Thyroid gland (tissue), 4 donors: ENCODE measurements at regions not wholly inside any gene's neighbourhood (a gene's known extent, or its start where the extent isn't known, plus 50 kb on each side); places are given as distances from the start of the nearest gene placed in this dataset.

Experiments
- POLR2A ChIP-seq, 2 donors: fragments of 450-650 bp; IDR thresholded peaks; one replicate each; pipeline ENCODE4 v1.6.1; 2017; ENCODE audit warnings: antibody characterized with exemption in 2 of 2, mild to moderate bottlenecking in 2 of 2, moderate library complexity in 1 of 2
- TF ChIP-seq, protein P1 (sequence below), 6 experiments: fragments of 200-600 bp in 3 of 6; fragments of 450-650 bp in 3 of 6; sonication (generic) in 3 of 6; IDR thresholded peaks; one replicate each; pipeline ENCODE4 v1.5.1; 2016 to 2019; ENCODE audit warnings: antibody characterized with exemption in 6 of 6, mild to moderate bottlenecking in 2 of 6, inconsistent platforms in 1 of 6, moderate library complexity in 1 of 6

DNA sequence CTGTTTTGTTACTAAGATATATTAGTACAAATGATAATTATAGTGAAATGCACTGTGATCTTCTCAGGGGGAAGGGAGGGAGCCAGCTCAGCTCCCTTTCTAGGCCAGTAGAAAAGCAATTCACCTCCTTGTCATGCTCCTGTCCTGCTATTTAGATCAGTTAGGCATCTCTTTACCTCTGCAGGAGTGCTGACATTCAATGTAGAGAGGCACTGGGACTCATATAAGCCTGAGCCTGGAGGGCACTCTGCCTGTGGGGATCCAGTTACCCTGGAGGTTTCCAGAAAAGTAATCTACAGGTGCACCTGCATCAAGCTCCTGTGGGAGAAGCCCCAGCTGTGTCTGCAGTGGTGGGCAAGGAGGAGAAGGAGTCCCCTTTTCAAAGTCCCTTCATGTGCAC, 277.0 kb downstream of the CPS1 start:
- TF ChIP-seq, protein P1, sequence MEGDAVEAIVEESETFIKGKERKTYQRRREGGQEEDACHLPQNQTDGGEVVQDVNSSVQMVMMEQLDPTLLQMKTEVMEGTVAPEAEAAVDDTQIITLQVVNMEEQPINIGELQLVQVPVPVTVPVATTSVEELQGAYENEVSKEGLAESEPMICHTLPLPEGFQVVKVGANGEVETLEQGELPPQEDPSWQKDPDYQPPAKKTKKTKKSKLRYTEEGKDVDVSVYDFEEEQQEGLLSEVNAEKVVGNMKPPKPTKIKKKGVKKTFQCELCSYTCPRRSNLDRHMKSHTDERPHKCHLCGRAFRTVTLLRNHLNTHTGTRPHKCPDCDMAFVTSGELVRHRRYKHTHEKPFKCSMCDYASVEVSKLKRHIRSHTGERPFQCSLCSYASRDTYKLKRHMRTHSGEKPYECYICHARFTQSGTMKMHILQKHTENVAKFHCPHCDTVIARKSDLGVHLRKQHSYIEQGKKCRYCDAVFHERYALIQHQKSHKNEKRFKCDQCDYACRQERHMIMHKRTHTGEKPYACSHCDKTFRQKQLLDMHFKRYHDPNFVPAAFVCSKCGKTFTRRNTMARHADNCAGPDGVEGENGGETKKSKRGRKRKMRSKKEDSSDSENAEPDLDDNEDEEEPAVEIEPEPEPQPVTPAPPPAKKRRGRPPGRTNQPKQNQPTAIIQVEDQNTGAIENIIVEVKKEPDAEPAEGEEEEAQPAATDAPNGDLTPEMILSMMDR (IDR thresholded peaks at IDR 0.05), result no peak
- TF ChIP-seq POLR2A (IDR thresholded peaks at IDR 0.05), result no peak
